ENCODE measurements at regions not wholly inside any gene's neighbourhood (a gene's known extent, or its start where the extent isn't known, plus 50 kb on each side); places are given as distances from the start of the nearest gene placed in this dataset.

- no peak for TF ChIP-seq ZNF416 (CRISPR knock-in tag; IDR thresholded peaks at IDR 0.05)
- TF ChIP-seq RORB (CRISPR knock-in tag; IDR thresholded peaks at IDR 0.05) = no peak
- TF ChIP-seq, protein P1, sequence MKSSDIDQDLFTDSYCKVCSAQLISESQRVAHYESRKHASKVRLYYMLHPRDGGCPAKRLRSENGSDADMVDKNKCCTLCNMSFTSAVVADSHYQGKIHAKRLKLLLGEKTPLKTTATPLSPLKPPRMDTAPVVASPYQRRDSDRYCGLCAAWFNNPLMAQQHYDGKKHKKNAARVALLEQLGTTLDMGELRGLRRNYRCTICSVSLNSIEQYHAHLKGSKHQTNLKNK (CRISPR knock-in tag; IDR thresholded peaks at IDR 0.05) = no peak
- TF ChIP-seq EMX1 (CRISPR knock-in tag; IDR thresholded peaks at IDR 0.05) = no peak
- no peak for TF ChIP-seq NFE2L1 (CRISPR knock-in tag; IDR thresholded peaks at IDR 0.05)
- TF ChIP-seq ZNF317 (CRISPR knock-in tag; IDR thresholded peaks at IDR 0.05; ENCODE audit: borderline replicate concordance, low read depth) = no peak
- TF ChIP-seq ESRRA (CRISPR knock-in tag; IDR thresholded peaks at IDR 0.05; ENCODE audit: borderline replicate concordance) = no peak
- TF ChIP-seq, protein P2, sequence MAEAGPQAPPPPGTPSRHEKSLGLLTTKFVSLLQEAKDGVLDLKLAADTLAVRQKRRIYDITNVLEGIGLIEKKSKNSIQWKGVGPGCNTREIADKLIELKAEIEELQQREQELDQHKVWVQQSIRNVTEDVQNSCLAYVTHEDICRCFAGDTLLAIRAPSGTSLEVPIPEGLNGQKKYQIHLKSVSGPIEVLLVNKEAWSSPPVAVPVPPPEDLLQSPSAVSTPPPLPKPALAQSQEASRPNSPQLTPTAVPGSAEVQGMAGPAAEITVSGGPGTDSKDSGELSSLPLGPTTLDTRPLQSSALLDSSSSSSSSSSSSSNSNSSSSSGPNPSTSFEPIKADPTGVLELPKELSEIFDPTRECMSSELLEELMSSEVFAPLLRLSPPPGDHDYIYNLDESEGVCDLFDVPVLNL (CRISPR knock-in tag; IDR thresholded peaks at IDR 0.05; ENCODE audit: borderline replicate concordance, low read depth) = no peak
- no peak for TF ChIP-seq NR2C2 (CRISPR knock-in tag; IDR thresholded peaks at IDR 0.05)
- no peak for TF ChIP-seq FOXP1 (CRISPR knock-in tag; IDR thresholded peaks at IDR 0.05; ENCODE audit: borderline replicate concordance)
- TF ChIP-seq KAT7 (CRISPR knock-in tag; IDR thresholded peaks at IDR 0.05; ENCODE audit: borderline replicate concordance) = no peak
- TF ChIP-seq, protein P3, sequence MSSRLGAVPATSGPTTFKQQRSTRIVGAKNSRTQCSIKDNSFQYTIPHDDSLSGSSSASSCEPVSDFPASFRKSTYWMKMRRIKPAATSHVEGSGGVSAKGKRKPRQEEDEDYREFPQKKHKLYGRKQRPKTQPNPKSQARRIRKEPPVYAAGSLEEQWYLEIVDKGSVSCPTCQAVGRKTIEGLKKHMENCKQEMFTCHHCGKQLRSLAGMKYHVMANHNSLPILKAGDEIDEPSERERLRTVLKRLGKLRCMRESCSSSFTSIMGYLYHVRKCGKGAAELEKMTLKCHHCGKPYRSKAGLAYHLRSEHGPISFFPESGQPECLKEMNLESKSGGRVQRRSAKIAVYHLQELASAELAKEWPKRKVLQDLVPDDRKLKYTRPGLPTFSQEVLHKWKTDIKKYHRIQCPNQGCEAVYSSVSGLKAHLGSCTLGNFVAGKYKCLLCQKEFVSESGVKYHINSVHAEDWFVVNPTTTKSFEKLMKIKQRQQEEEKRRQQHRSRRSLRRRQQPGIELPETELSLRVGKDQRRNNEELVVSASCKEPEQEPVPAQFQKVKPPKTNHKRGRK (CRISPR knock-in tag; IDR thresholded peaks at IDR 0.05; ENCODE audit: borderline replicate concordance) = no peak
- TF ChIP-seq, protein P4, sequence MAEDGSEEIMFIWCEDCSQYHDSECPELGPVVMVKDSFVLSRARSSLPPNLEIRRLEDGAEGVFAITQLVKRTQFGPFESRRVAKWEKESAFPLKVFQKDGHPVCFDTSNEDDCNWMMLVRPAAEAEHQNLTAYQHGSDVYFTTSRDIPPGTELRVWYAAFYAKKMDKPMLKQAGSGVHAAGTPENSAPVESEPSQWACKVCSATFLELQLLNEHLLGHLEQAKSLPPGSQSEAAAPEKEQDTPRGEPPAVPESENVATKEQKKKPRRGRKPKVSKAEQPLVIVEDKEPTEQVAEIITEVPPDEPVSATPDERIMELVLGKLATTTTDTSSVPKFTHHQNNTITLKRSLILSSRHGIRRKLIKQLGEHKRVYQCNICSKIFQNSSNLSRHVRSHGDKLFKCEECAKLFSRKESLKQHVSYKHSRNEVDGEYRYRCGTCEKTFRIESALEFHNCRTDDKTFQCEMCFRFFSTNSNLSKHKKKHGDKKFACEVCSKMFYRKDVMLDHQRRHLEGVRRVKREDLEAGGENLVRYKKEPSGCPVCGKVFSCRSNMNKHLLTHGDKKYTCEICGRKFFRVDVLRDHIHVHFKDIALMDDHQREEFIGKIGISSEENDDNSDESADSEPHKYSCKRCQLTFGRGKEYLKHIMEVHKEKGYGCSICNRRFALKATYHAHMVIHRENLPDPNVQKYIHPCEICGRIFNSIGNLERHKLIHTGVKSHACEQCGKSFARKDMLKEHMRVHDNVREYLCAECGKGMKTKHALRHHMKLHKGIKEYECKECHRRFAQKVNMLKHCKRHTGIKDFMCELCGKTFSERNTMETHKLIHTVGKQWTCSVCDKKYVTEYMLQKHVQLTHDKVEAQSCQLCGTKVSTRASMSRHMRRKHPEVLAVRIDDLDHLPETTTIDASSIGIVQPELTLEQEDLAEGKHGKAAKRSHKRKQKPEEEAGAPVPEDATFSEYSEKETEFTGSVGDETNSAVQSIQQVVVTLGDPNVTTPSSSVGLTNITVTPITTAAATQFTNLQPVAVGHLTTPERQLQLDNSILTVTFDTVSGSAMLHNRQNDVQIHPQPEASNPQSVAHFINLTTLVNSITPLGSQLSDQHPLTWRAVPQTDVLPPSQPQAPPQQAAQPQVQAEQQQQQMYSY (CRISPR knock-in tag; IDR thresholded peaks at IDR 0.05) = no peak
Observed at GRCh38 chr18:50460062-50460461, 85.2 kb downstream of the SKA1 start (continued).

- peaks cover 33% of the 10 kb centered on the region for H3K4me1 Mint-ChIP-seq
- no peak overlapping the region for H3K4me3 Mint-ChIP-seq
- no peaks in the 10 kb centered on the region; the same call in 1 of the 2 replicates for H3K27me3 Mint-ChIP-seq (ENCODE audit: low read depth)
- CTCF ChIA-PET = interaction anchor here (0.6 kb wide), 1 partner anchor 692 kb away, joined by 5 read pairs; no protein-coding TSS in a partner anchor
- no peak overlapping the region for H3K27ac Mint-ChIP-seq
- ATAC-seq = no peak
- H3K9me3 Mint-ChIP-seq = peaks cover 27% of the 10 kb centered on the region
- H3K36me3 Mint-ChIP-seq = peaks cover 12% of the 10 kb centered on the region; the same call in 1 of the 2 replicates
- POLR2A ChIA-PET = no interaction called here
- no peak for DNase-seq (ENCODE audit: low spot score)
- TF ChIP-seq FOXK1 (CRISPR knock-in tag; IDR thresholded peaks at IDR 0.05) (no peak), ZNF263 (CRISPR knock-in tag; IDR thresholded peaks at IDR 0.05; ENCODE audit: low read depth) (no peak), NFE2L1 (CRISPR knock-in tag; IDR thresholded peaks at IDR 0.05) (no peak), NR3C1 (CRISPR knock-in tag; conservative IDR thresholded peaks at IDR 0.05; ENCODE audit: low read depth) (no peak), SMAD3 (CRISPR knock-in tag; IDR thresholded peaks at IDR 0.05; ENCODE audit: borderline replicate concordance) (no peak), NFYB (CRISPR knock-in tag; conservative IDR thresholded peaks at IDR 0.05; ENCODE audit: low read depth) (no peak), ZNF423 (CRISPR knock-in tag; IDR thresholded peaks at IDR 0.05) (no peak), CREM (CRISPR knock-in tag; IDR thresholded peaks at IDR 0.05) (no peak)
- TF ChIP-seq, protein P5, sequence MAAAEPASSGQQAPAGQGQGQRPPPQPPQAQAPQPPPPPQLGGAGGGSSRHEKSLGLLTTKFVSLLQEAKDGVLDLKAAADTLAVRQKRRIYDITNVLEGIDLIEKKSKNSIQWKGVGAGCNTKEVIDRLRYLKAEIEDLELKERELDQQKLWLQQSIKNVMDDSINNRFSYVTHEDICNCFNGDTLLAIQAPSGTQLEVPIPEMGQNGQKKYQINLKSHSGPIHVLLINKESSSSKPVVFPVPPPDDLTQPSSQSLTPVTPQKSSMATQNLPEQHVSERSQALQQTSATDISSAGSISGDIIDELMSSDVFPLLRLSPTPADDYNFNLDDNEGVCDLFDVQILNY (CRISPR knock-in tag; IDR thresholded peaks at IDR 0.05) = no peak
- TF ChIP-seq, protein P6, sequence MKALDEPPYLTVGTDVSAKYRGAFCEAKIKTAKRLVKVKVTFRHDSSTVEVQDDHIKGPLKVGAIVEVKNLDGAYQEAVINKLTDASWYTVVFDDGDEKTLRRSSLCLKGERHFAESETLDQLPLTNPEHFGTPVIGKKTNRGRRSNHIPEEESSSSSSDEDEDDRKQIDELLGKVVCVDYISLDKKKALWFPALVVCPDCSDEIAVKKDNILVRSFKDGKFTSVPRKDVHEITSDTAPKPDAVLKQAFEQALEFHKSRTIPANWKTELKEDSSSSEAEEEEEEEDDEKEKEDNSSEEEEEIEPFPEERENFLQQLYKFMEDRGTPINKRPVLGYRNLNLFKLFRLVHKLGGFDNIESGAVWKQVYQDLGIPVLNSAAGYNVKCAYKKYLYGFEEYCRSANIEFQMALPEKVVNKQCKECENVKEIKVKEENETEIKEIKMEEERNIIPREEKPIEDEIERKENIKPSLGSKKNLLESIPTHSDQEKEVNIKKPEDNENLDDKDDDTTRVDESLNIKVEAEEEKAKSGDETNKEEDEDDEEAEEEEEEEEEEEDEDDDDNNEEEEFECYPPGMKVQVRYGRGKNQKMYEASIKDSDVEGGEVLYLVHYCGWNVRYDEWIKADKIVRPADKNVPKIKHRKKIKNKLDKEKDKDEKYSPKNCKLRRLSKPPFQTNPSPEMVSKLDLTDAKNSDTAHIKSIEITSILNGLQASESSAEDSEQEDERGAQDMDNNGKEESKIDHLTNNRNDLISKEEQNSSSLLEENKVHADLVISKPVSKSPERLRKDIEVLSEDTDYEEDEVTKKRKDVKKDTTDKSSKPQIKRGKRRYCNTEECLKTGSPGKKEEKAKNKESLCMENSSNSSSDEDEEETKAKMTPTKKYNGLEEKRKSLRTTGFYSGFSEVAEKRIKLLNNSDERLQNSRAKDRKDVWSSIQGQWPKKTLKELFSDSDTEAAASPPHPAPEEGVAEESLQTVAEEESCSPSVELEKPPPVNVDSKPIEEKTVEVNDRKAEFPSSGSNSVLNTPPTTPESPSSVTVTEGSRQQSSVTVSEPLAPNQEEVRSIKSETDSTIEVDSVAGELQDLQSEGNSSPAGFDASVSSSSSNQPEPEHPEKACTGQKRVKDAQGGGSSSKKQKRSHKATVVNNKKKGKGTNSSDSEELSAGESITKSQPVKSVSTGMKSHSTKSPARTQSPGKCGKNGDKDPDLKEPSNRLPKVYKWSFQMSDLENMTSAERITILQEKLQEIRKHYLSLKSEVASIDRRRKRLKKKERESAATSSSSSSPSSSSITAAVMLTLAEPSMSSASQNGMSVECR (CRISPR knock-in tag; IDR thresholded peaks at IDR 0.05; ENCODE audit: borderline replicate concordance) = no peak
- TF ChIP-seq, protein P7, sequence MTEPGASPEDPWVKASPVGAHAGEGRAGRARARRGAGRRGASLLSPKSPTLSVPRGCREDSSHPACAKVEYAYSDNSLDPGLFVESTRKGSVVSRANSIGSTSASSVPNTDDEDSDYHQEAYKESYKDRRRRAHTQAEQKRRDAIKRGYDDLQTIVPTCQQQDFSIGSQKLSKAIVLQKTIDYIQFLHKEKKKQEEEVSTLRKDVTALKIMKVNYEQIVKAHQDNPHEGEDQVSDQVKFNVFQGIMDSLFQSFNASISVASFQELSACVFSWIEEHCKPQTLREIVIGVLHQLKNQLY (CRISPR knock-in tag; IDR thresholded peaks at IDR 0.05) = no peak
- TF ChIP-seq, protein P8, sequence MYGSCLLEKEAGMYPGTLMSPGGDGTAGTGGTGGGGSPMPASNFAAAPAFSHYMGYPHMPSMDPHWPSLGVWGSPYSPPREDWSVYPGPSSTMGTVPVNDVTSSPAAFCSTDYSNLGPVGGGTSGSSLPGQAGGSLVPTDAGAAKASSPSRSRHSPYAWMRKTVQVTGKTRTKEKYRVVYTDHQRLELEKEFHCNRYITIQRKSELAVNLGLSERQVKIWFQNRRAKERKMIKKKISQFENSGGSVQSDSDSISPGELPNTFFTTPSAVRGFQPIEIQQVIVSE (CRISPR knock-in tag; IDR thresholded peaks at IDR 0.05; ENCODE audit: borderline replicate concordance) = no peak
Observed at GRCh38 chr18:50460716-50461115, 85.9 kb downstream of the SKA1 start.

Measured in WTC11 (cell line).